SK-N-SH (cell line): ENCODE measurements at regions not wholly inside any gene's neighbourhood (a gene's known extent, or its start where the extent isn't known, plus 50 kb on each side); places are given as distances from the start of the nearest gene placed in this dataset.

Source experiments
- EP300 ChIP-seq, 2 experiments: IDR thresholded peaks; 2 replicates each; pipeline versions ENCODE4 v1.4.0 to v1.6.1; 2012; ENCODE audit warnings: borderline replicate concordance in 1 of 2, low read depth in 1 of 2, low read length in 1 of 2
- FOXM1 ChIP-seq: IDR thresholded peaks from 2 replicates; pipeline ENCODE4 v1.4.0; 2012; ENCODE audit warnings: low read depth, mild to moderate bottlenecking
- MXI1 ChIP-seq: IDR thresholded peaks from 2 replicates; pipeline ENCODE4 v1.6.1; 2012; ENCODE audit warnings: mild to moderate bottlenecking, low read depth, low read length, improper control_type of control experiment
- POLR2AphosphoS5 ChIP-seq: IDR thresholded peaks from 2 replicates; pipeline ENCODE4 v1.6.1; 2012; ENCODE audit warnings: low read depth, low read length
- RCOR1 ChIP-seq: fragments of 150-350 bp; IDR thresholded peaks from 2 replicates; pipeline ENCODE4 v1.6.1; 2017; ENCODE audit warnings: antibody characterized with exemption, low read length
- RFX5 ChIP-seq: IDR thresholded peaks from 2 replicates; pipeline ENCODE4 v1.6.1; 2012; ENCODE audit warnings: mild to moderate bottlenecking, improper control_type of control experiment, low read length
- TF ChIP-seq, protein P1 (sequence below): fragments of 200-600 bp; sonication (generic); IDR thresholded peaks from 2 replicates; pipeline ENCODE4 v1.6.1; 2017; ENCODE audit warnings: antibody characterized with exemption, mild to moderate bottlenecking, moderate library complexity
- TF ChIP-seq, protein P2 (sequence below): IDR thresholded peaks from 2 replicates; pipeline ENCODE4 v1.4.0; 2012; ENCODE audit warnings: low read depth
- TF ChIP-seq, protein P3 (sequence below): fragments of 150-350 bp; IDR thresholded peaks from 2 replicates; pipeline ENCODE4 v1.6.1; 2016; ENCODE audit warnings: mild to moderate bottlenecking, low read depth, low read length

DNA sequence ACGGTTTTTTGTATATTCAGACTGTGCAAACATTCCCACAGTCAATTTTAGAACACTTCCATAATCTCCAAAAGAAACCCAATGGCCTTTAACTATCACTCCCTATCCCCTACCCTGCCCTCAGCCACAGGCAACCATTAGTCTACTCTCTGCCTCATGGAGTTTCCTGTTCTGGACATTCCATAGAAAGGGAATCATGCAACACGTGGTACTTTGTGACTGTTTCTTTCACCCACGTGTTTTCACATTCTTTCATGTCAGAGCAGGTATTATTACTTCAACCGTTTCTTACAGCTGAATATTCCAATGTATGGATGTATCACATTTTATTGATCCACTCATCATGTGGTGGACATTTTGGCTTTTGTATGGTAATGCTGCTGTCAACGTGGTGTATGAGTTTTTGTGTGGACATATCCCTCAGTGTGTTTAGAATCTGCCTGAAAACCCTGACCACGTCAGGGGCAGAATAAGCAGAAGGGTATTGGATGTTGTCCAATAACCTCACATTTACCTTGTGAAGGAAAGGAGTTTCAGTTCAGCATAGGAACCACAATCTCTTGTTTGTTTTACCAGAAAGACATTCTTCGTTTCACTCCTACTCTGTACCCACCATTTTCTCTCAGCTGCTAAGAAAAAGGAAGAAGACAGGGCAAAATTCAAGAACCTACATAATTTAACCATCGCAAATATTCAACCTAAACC, 107.5 kb upstream of the DYRK2 start:
- TF ChIP-seq, protein P1, sequence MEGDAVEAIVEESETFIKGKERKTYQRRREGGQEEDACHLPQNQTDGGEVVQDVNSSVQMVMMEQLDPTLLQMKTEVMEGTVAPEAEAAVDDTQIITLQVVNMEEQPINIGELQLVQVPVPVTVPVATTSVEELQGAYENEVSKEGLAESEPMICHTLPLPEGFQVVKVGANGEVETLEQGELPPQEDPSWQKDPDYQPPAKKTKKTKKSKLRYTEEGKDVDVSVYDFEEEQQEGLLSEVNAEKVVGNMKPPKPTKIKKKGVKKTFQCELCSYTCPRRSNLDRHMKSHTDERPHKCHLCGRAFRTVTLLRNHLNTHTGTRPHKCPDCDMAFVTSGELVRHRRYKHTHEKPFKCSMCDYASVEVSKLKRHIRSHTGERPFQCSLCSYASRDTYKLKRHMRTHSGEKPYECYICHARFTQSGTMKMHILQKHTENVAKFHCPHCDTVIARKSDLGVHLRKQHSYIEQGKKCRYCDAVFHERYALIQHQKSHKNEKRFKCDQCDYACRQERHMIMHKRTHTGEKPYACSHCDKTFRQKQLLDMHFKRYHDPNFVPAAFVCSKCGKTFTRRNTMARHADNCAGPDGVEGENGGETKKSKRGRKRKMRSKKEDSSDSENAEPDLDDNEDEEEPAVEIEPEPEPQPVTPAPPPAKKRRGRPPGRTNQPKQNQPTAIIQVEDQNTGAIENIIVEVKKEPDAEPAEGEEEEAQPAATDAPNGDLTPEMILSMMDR: no peak
- TF ChIP-seq POLR2AphosphoS5 (no peak), RCOR1 (no peak), FOXM1 (no peak), MXI1 (no peak), RFX5 (no peak), EP300 (IDR thresholded peaks at IDR 0.05; ENCODE audit: borderline replicate concordance in 1 of 2, low read depth in 1 of 2, low read length in 1 of 2) (no peak)
- TF ChIP-seq, protein P2, sequence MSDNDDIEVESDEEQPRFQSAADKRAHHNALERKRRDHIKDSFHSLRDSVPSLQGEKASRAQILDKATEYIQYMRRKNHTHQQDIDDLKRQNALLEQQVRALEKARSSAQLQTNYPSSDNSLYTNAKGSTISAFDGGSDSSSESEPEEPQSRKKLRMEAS: no peak
- TF ChIP-seq, protein P3, sequence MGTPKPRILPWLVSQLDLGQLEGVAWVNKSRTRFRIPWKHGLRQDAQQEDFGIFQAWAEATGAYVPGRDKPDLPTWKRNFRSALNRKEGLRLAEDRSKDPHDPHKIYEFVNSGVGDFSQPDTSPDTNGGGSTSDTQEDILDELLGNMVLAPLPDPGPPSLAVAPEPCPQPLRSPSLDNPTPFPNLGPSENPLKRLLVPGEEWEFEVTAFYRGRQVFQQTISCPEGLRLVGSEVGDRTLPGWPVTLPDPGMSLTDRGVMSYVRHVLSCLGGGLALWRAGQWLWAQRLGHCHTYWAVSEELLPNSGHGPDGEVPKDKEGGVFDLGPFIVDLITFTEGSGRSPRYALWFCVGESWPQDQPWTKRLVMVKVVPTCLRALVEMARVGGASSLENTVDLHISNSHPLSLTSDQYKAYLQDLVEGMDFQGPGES: no peak
